Activated T-cell treated with anti-CD3 and anti-CD28 coated beads, Interleukin-2, amount 50 U/mL, for 4 hours (primary cell): ENCODE measurements at regions not wholly inside any gene's neighbourhood (a gene's known extent, or its start where the extent isn't known, plus 50 kb on each side); places are given as distances from the start of the nearest gene placed in this dataset.
"Not testable (repeated sequence)": the region's sequence is repeated elsewhere in the genome, so short reads cannot be mapped to it uniquely, and the experiment has no call there.

Experiments used
- ATAC-seq, 2 donors: fragments of 200-7000 bp; cut with Tn5 transposase; one replicate each; pipeline ENCODE4 v1.10.0; 2021
- DNase-seq: peaks from one replicate; pipeline ENCODE4 v3.0.0-alpha.2; 2020
- H3K27me3 Mint-ChIP-seq: one replicate; pipeline ENCODE4 v1.8.0; 2021; ENCODE audit warnings: low read depth, mixed read lengths
- H3K36me3 Mint-ChIP-seq: one replicate; pipeline ENCODE4 v1.8.0; 2022; ENCODE audit warnings: mixed read lengths; ENCODE audit not compliant: insufficient read depth
- H3K4me1 Mint-ChIP-seq: one replicate; pipeline ENCODE4 v1.8.0; 2021; ENCODE audit warnings: low read depth, mixed read lengths
- H3K4me3 Mint-ChIP-seq: one replicate; pipeline ENCODE4 v1.8.0; 2021; ENCODE audit warnings: mild to moderate bottlenecking, moderate library complexity, mixed read lengths
- H3K9me3 Mint-ChIP-seq: one replicate; pipeline ENCODE4 v1.8.0; 2021; ENCODE audit warnings: mixed read lengths

GRCh38 chr10:28986117-28986792 is 302.6 kb upstream of the LYZL1 start:
- Mint-ChIP-seq H3K4me3 (no peak overlapping the region), H3K27me3 (peaks cover 4% of the 10 kb centered on the region), H3K9me3 (no peaks in the 10 kb centered on the region), H3K36me3 (no peaks in the 10 kb centered on the region), H3K4me1 (no peaks in the 10 kb centered on the region)
- DNase-seq (no peak), ATAC-seq (no peak)

GRCh38 chr10:28986856-28987255 is 302.0 kb upstream of the LYZL1 start:
- no peaks in the 10 kb centered on the region for H3K36me3 Mint-ChIP-seq
- ATAC-seq (no peak), DNase-seq (no peak)
- no peak overlapping the region for H3K4me3 Mint-ChIP-seq
- H3K4me1 Mint-ChIP-seq: no peaks in the 10 kb centered on the region
- H3K9me3 Mint-ChIP-seq: no peaks in the 10 kb centered on the region
- peaks cover 4% of the 10 kb centered on the region for H3K27me3 Mint-ChIP-seq

- no peaks in the 10 kb centered on the region for H3K36me3 Mint-ChIP-seq
- H3K9me3 Mint-ChIP-seq: no peaks in the 10 kb centered on the region
- H3K4me1 Mint-ChIP-seq: no peaks in the 10 kb centered on the region
- H3K4me3 Mint-ChIP-seq: no peak overlapping the region
- H3K27me3 Mint-ChIP-seq: peaks cover 7% of the 10 kb centered on the region
- ATAC-seq (no peak), DNase-seq (no peak)
These were observed 301.1 kb upstream of the LYZL1 start for GRCh38 chr10:28987555-28988320.

GRCh38 chr10:28988980-28989379 is 299.9 kb upstream of the LYZL1 start:
- Mint-ChIP-seq H3K4me1 (no peaks in the 10 kb centered on the region), H3K27me3 (peaks cover 7% of the 10 kb centered on the region), H3K4me3 (no peak overlapping the region), H3K36me3 (no peaks in the 10 kb centered on the region), H3K9me3 (no peaks in the 10 kb centered on the region)
- ATAC-seq (no peak), DNase-seq (no peak)

GRCh38 chr10:28991333-28992270 is 297.3 kb upstream of the LYZL1 start:
- Mint-ChIP-seq H3K27me3 (peaks cover 10% of the 10 kb centered on the region), H3K4me3 (no peak overlapping the region), H3K4me1 (no peaks in the 10 kb centered on the region), H3K36me3 (no peaks in the 10 kb centered on the region), H3K9me3 (no peaks in the 10 kb centered on the region)
- ATAC-seq: peak in 1 of 2 donors; percentile 66
- DNase-seq: peak; percentile 9

GRCh38 chr10:28993056-28993455 is 295.8 kb upstream of the LYZL1 start:
- ATAC-seq (no peak), DNase-seq (no peak)
- H3K27me3 Mint-ChIP-seq: peaks cover 7% of the 10 kb centered on the region
- no peaks in the 10 kb centered on the region for H3K9me3 Mint-ChIP-seq
- no peaks in the 10 kb centered on the region for H3K36me3 Mint-ChIP-seq
- no peak overlapping the region for H3K4me3 Mint-ChIP-seq
- H3K4me1 Mint-ChIP-seq: no peaks in the 10 kb centered on the region

GRCh38 chr10:28993861-28994260 is 295.0 kb upstream of the LYZL1 start:
- ATAC-seq (no peak), DNase-seq (no peak)
- peaks cover 6% of the 10 kb centered on the region for H3K27me3 Mint-ChIP-seq
- no peaks in the 10 kb centered on the region for H3K9me3 Mint-ChIP-seq
- H3K36me3 Mint-ChIP-seq: no peaks in the 10 kb centered on the region
- no peak overlapping the region for H3K4me3 Mint-ChIP-seq
- no peaks in the 10 kb centered on the region for H3K4me1 Mint-ChIP-seq

- not testable (repeated sequence) for H3K4me3 Mint-ChIP-seq, H3K4me1 Mint-ChIP-seq, DNase-seq, H3K36me3 Mint-ChIP-seq, H3K9me3 Mint-ChIP-seq, ATAC-seq, H3K27me3 Mint-ChIP-seq
These were observed 294.1 kb upstream of the LYZL1 start for GRCh38 chr10:28994802-28995201.

GRCh38 chr10:28995497-28995896 is 293.4 kb upstream of the LYZL1 start:
- H3K9me3 Mint-ChIP-seq: no peaks in the 10 kb centered on the region
- H3K36me3 Mint-ChIP-seq: no peaks in the 10 kb centered on the region
- H3K4me1 Mint-ChIP-seq: no peaks in the 10 kb centered on the region
- peaks cover 6% of the 10 kb centered on the region for H3K27me3 Mint-ChIP-seq
- no peak overlapping the region for H3K4me3 Mint-ChIP-seq
- DNase-seq: no peak
- no peak for ATAC-seq

- Mint-ChIP-seq H3K27me3 (peaks cover 6% of the 10 kb centered on the region), H3K4me3 (no peak overlapping the region), H3K4me1 (no peaks in the 10 kb centered on the region), H3K36me3 (no peaks in the 10 kb centered on the region), H3K9me3 (no peaks in the 10 kb centered on the region)
- ATAC-seq (no peak), DNase-seq (no peak)
These were observed 292.5 kb upstream of the LYZL1 start for GRCh38 chr10:28996345-28996744.

GRCh38 chr10:28996947-28997551 is 291.8 kb upstream of the LYZL1 start:
- no peak for DNase-seq
- H3K27me3 Mint-ChIP-seq: peaks cover 6% of the 10 kb centered on the region
- H3K9me3 Mint-ChIP-seq: no peaks in the 10 kb centered on the region
- no peak overlapping the region for H3K4me3 Mint-ChIP-seq
- H3K4me1 Mint-ChIP-seq: no peaks in the 10 kb centered on the region
- no peak for ATAC-seq
- H3K36me3 Mint-ChIP-seq: no peaks in the 10 kb centered on the region

- no peak for DNase-seq
- Mint-ChIP-seq H3K27me3 (peaks cover 4% of the 10 kb centered on the region), H3K4me1 (no peaks in the 10 kb centered on the region), H3K9me3 (no peaks in the 10 kb centered on the region), H3K36me3 (no peaks in the 10 kb centered on the region), H3K4me3 (no peak overlapping the region)
- no peak for ATAC-seq
These were observed 291.1 kb upstream of the LYZL1 start for GRCh38 chr10:28997734-28998133.

GRCh38 chr10:29001801-29002200 is 287.1 kb upstream of the LYZL1 start:
- Mint-ChIP-seq H3K9me3 (no peaks in the 10 kb centered on the region), H3K36me3 (no peaks in the 10 kb centered on the region), H3K4me1 (no peaks in the 10 kb centered on the region), H3K27me3 (no peaks in the 10 kb centered on the region), H3K4me3 (no peak overlapping the region)
- ATAC-seq: no peak
- DNase-seq: no peak

- ATAC-seq, DNase-seq, H3K36me3 Mint-ChIP-seq, H3K4me1 Mint-ChIP-seq, H3K27me3 Mint-ChIP-seq, H3K4me3 Mint-ChIP-seq, H3K9me3 Mint-ChIP-seq: not testable (repeated sequence)
These were observed 285.9 kb upstream of the LYZL1 start for GRCh38 chr10:29003014-29003413.
